PC-9 (cell line): ENCODE measurements at regions not wholly inside any gene's neighbourhood (a gene's known extent, or its start where the extent isn't known, plus 50 kb on each side); places are given as distances from the start of the nearest gene placed in this dataset.

Source experiments
- CTCF ChIP-seq: fragments of 200-600 bp; sonication (generic); conservative IDR thresholded peaks from 2 replicates; pipeline ENCODE4 v1.6.1; 2017; ENCODE audit warnings: mixed run types, antibody characterized with exemption, mild to moderate bottlenecking, moderate library complexity
- EZH2 ChIP-seq: fragments of 200-600 bp; sonication (generic); IDR thresholded peaks from 2 replicates; pipeline ENCODE4 v1.8.0; 2017; ENCODE audit warnings: antibody characterized with exemption, low read depth

- TF ChIP-seq CTCF (no peak), EZH2 (no peak)
These were observed 101.8 kb upstream of the TAF11L2 start for GRCh38 chr5:17396247-17396646.
